ENCODE measurements at regions not wholly inside any gene's neighbourhood (a gene's known extent, or its start where the extent isn't known, plus 50 kb on each side); places are given as distances from the start of the nearest gene placed in this dataset.

DNA sequence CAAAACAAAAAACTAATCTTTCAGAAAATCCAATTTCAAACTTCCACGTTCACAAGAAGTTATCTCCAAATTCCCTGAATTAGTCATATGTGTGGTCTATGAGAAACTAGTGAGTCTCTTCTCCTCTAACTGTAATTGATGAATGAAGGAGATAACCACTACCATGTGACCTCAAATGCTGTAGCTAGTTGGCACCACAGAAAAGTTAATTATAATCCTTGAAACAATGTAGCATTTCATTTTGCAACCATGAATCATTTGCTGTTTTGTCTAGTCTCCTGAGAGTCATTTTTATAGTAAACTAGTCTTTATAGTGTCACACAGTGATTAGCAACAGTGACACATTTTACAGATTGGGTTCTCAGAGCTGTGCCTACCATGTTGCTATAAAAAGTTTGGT is 287.5 kb downstream of the LRRIQ3 start:
- TF ChIP-seq, protein P1, sequence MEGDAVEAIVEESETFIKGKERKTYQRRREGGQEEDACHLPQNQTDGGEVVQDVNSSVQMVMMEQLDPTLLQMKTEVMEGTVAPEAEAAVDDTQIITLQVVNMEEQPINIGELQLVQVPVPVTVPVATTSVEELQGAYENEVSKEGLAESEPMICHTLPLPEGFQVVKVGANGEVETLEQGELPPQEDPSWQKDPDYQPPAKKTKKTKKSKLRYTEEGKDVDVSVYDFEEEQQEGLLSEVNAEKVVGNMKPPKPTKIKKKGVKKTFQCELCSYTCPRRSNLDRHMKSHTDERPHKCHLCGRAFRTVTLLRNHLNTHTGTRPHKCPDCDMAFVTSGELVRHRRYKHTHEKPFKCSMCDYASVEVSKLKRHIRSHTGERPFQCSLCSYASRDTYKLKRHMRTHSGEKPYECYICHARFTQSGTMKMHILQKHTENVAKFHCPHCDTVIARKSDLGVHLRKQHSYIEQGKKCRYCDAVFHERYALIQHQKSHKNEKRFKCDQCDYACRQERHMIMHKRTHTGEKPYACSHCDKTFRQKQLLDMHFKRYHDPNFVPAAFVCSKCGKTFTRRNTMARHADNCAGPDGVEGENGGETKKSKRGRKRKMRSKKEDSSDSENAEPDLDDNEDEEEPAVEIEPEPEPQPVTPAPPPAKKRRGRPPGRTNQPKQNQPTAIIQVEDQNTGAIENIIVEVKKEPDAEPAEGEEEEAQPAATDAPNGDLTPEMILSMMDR (IDR thresholded peaks at IDR 0.05 in 2 of 3, conservative IDR thresholded peaks at IDR 0.05 in 1 of 3; ENCODE audit: control insufficient read depth in 2 of 3, extremely low read depth in 1 of 3, insufficient read depth in 1 of 3, low read depth in 3 of 3, low read length in 3 of 3), result no peak
- no peak for TF ChIP-seq ZNF24 (IDR thresholded peaks at IDR 0.05)
- TF ChIP-seq, protein P2, sequence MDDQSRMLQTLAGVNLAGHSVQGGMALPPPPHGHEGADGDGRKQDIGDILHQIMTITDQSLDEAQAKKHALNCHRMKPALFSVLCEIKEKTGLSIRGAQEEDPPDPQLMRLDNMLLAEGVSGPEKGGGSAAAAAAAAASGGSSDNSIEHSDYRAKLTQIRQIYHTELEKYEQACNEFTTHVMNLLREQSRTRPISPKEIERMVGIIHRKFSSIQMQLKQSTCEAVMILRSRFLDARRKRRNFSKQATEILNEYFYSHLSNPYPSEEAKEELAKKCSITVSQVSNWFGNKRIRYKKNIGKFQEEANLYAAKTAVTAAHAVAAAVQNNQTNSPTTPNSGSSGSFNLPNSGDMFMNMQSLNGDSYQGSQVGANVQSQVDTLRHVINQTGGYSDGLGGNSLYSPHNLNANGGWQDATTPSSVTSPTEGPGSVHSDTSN (IDR thresholded peaks at IDR 0.05; ENCODE audit: insufficient replicate concordance, low read depth, low read length), result no peak
- TF ChIP-seq, protein P3, sequence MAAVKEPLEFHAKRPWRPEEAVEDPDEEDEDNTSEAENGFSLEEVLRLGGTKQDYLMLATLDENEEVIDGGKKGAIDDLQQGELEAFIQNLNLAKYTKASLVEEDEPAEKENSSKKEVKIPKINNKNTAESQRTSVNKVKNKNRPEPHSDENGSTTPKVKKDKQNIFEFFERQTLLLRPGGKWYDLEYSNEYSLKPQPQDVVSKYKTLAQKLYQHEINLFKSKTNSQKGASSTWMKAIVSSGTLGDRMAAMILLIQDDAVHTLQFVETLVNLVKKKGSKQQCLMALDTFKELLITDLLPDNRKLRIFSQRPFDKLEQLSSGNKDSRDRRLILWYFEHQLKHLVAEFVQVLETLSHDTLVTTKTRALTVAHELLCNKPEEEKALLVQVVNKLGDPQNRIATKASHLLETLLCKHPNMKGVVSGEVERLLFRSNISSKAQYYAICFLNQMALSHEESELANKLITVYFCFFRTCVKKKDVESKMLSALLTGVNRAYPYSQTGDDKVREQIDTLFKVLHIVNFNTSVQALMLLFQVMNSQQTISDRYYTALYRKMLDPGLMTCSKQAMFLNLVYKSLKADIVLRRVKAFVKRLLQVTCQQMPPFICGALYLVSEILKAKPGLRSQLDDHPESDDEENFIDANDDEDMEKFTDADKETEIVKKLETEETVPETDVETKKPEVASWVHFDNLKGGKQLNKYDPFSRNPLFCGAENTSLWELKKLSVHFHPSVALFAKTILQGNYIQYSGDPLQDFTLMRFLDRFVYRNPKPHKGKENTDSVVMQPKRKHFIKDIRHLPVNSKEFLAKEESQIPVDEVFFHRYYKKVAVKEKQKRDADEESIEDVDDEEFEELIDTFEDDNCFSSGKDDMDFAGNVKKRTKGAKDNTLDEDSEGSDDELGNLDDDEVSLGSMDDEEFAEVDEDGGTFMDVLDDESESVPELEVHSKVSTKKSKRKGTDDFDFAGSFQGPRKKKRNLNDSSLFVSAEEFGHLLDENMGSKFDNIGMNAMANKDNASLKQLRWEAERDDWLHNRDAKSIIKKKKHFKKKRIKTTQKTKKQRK (IDR thresholded peaks at IDR 0.05; ENCODE audit: low read depth, low read length), result no peak
- no peak for TF ChIP-seq POLR2A (IDR thresholded peaks at IDR 0.05; ENCODE audit: low read depth, low read length)
- TF ChIP-seq, protein P4, sequence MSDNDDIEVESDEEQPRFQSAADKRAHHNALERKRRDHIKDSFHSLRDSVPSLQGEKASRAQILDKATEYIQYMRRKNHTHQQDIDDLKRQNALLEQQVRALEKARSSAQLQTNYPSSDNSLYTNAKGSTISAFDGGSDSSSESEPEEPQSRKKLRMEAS (IDR thresholded peaks at IDR 0.05; ENCODE audit: low read depth, low read length), result no peak
- TF ChIP-seq POLR2AphosphoS5 (IDR thresholded peaks at IDR 0.05; ENCODE audit: low read length), result no peak
- no peak for TF ChIP-seq EZH2 (IDR thresholded peaks at IDR 0.05; ENCODE audit: borderline replicate concordance, control insufficient read depth, low read depth, low read length)
- TF ChIP-seq, protein P5, sequence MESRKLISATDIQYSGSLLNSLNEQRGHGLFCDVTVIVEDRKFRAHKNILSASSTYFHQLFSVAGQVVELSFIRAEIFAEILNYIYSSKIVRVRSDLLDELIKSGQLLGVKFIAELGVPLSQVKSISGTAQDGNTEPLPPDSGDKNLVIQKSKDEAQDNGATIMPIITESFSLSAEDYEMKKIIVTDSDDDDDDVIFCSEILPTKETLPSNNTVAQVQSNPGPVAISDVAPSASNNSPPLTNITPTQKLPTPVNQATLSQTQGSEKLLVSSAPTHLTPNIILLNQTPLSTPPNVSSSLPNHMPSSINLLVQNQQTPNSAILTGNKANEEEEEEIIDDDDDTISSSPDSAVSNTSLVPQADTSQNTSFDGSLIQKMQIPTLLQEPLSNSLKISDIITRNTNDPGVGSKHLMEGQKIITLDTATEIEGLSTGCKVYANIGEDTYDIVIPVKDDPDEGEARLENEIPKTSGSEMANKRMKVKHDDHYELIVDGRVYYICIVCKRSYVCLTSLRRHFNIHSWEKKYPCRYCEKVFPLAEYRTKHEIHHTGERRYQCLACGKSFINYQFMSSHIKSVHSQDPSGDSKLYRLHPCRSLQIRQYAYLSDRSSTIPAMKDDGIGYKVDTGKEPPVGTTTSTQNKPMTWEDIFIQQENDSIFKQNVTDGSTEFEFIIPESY (IDR thresholded peaks at IDR 0.05), result no peak
- TF ChIP-seq YY1 (IDR thresholded peaks at IDR 0.05; ENCODE audit: low read depth, low read length), result no peak
